Astrocyte of the cerebellum (primary cell): ENCODE measurements at regions not wholly inside any gene's neighbourhood (a gene's known extent, or its start where the extent isn't known, plus 50 kb on each side); places are given as distances from the start of the nearest gene placed in this dataset.

Source experiments
- DNase-seq: peaks from one replicate; pipeline ENCODE4 v3.0.0-alpha.2; 2011; ENCODE audit warnings: low read depth
- H3K4me3 ChIP-seq: 2 replicates; pipeline ENCODE4 v1.5.1; 2011; ENCODE audit warnings: mild to moderate bottlenecking, low read depth, low read length, moderate library complexity
- in situ Hi-C: cut with HindIII; loops from 2 replicates; pipeline ENCODE4 v1.10.0; 2017; ENCODE audit warnings: low sequenced_read_pairs
- TF ChIP-seq, protein P1 (sequence below): IDR thresholded peaks from 2 replicates; pipeline ENCODE4 v1.5.1; 2012; ENCODE audit warnings: low read length, low read depth, moderate library complexity, mild to moderate bottlenecking; ENCODE audit errors: missing control alignments

DNA sequence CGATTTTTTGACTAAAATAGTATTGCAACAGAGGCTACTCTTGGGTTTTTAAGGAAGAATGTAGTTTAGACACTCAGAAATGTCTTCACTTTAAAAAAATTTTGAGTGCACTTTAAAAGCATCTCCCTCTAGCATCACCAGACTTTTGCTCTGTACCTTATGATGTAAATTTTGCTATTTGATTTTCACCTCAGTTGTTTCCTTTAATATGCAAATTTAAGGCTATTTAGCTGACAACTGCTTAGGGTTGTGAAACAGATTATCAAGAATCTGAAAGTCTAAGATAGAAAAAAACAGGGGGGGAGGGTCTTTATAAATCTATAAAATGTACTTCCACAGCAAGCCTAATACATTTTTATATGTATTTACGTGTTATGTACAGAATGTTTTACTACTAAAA, 92.9 kb upstream of the USP38 start:
- TF ChIP-seq, protein P1, sequence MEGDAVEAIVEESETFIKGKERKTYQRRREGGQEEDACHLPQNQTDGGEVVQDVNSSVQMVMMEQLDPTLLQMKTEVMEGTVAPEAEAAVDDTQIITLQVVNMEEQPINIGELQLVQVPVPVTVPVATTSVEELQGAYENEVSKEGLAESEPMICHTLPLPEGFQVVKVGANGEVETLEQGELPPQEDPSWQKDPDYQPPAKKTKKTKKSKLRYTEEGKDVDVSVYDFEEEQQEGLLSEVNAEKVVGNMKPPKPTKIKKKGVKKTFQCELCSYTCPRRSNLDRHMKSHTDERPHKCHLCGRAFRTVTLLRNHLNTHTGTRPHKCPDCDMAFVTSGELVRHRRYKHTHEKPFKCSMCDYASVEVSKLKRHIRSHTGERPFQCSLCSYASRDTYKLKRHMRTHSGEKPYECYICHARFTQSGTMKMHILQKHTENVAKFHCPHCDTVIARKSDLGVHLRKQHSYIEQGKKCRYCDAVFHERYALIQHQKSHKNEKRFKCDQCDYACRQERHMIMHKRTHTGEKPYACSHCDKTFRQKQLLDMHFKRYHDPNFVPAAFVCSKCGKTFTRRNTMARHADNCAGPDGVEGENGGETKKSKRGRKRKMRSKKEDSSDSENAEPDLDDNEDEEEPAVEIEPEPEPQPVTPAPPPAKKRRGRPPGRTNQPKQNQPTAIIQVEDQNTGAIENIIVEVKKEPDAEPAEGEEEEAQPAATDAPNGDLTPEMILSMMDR, result no peak
- in situ Hi-C loops, result no loop called here
- no peak for DNase-seq
- H3K4me3 ChIP-seq, result no peak overlapping the region

DNA sequence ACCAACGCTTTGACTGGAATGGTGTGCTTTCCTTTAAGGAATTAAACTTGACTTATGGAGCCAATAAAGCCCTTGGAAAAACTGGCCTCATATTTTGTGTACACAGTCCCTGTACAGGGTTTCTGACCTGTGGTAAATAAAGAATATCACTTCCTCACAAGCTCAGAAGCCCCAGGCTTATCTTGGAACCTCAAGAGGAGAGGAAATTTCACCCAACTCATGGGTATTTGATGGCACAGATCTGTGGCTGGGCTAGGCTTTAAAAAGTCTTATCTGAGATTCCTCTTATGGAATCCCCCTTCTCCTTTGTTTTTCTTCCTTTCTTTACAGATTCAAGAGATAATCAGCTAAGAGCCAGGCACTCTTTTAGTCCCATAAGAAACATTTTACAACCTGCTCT, 89.3 kb upstream of the USP38 start:
- H3K4me3 ChIP-seq, result no peak overlapping the region
- in situ Hi-C loops, result no loop called here
- no peak for DNase-seq
- TF ChIP-seq, protein P1, result no peak

DNA sequence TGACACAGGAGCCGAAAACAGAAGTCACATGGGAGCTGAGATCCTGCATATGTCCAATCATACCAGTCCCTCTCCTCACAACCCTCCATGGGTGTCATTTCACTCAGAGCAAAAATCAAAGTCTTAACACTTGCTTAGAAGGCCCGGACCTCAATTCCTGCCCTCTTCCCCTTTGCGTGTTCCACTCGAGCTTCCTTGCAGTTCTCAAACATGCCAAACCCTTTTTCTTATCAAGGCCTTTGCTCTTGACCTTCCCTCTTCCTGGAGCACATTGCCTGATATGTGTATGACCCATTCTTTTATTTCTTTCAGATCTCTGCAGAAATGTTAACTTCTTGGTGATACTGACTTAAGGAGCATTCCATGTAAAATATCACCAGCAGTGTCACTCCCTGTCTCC, 87.0 kb upstream of the USP38 start:
- in situ Hi-C loops, result no loop called here
- H3K4me3 ChIP-seq, result no peak overlapping the region
- no peak for DNase-seq
- TF ChIP-seq, protein P1, result no peak

DNA sequence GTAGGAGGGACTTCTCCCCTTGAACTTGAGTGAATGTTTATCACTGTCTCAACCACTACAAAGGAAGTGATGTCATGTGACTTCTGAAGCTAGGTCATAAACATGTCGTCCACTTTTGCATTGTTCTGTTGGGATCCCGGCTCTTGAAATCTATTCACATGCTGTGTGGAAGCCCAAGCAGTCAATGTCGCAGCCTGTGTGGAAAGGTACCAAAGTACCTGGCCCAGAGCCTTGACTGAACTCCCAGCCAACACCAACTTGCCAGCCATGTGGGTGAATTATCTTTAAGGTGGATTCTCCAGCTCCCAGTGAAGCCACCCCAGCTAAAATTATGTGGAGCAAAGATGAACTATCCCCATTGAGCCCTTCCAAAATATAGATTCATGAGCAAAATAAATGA, 85.0 kb upstream of the USP38 start:
- no peak for DNase-seq
- TF ChIP-seq, protein P1, result no peak
- in situ Hi-C loops, result no loop called here

DNA sequence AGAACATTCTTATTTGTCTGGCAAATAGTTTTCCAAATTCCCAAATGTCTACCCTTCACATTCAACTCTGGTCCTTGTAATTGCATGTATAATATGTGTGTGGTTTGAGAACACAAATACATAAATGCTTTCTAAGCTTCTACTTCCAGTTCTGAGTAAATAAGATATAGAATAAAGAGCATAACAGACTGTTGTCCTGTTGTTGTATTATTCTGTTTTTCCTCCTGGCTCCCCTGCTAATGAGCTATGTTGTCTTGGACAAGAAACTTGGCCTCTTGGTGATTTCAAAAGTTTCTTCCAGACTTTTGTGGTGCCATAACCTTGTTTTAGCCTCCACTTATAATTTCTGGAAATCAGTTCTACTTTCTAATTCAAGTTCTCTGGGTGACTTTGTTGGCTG, 75.3 kb upstream of the USP38 start:
- DNase-seq, result no peak

More for the DNA sequence above, 85.0 kb upstream of the USP38 start:
- H3K4me3 ChIP-seq, result no peak overlapping the region

DNA sequence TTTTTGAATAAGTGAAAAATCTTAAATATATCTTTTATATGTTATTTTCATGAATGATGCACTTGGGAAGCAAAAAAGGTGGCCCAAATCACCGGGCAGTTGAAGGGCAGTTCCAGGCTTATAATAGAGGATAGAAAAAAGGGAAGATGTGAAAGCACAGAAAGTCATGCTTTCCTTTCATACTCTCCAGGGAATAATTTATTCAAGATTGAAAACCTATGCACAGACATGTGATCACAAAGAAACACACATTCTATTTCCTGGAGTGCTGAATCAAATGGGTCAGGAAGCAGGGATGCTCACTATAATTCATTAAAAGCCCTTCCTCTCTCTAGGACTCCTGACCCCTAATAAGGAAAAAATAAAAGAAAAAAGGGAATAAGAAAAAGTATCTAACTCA, 66.1 kb upstream of the USP38 start:
- in situ Hi-C loops, result no loop called here
- H3K4me3 ChIP-seq, result no peak overlapping the region
- TF ChIP-seq, protein P1, result no peak
- no peak for DNase-seq

More for the DNA sequence above, 75.3 kb upstream of the USP38 start:
- TF ChIP-seq, protein P1, result no peak
- in situ Hi-C loops, result no loop called here
- no peak overlapping the region for H3K4me3 ChIP-seq

DNA sequence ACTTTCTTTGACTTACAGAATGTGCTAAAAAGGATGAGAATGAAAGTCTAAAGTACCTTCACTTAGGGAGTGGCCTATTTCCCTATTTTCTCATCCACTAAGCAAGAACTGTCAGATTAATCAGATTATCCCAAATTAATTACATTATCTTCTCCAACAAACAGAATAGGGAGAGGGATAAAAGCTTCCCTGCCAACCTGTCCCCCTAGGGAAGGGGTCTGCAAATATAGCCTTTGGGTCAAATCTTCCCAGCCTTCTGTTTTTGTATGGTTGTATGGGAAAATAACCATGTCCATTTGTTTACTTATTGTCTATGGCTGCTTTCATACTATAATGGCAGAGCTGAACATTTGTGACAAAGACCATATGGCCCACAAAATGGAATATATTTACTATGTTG, 57.1 kb upstream of the USP38 start:
- no peak overlapping the region for H3K4me3 ChIP-seq
- DNase-seq, result no peak
- in situ Hi-C loops, result no loop called here
- TF ChIP-seq, protein P1, result no peak
